SH-SY5Y (cell line): ENCODE measurements at regions not wholly inside any gene's neighbourhood (a gene's known extent, or its start where the extent isn't known, plus 50 kb on each side); places are given as distances from the start of the nearest gene placed in this dataset.

Experiments used
- GATA2 ChIP-seq: IDR thresholded peaks from 2 replicates; pipeline ENCODE4 v1.6.1; 2011; ENCODE audit warnings: mild to moderate bottlenecking, low read depth, low read length
- GATA3 ChIP-seq: IDR thresholded peaks from 2 replicates; pipeline ENCODE4 v1.6.1; 2011; ENCODE audit warnings: low read depth, mild to moderate bottlenecking, low read length, moderate library complexity

GRCh38 chr13:22517544-22517943, 663.2 kb upstream of the SGCG start:
- no peak for TF ChIP-seq GATA2
- TF ChIP-seq GATA3: no peak

GRCh38 chr13:22536851-22537250, 643.9 kb upstream of the SGCG start:
- TF ChIP-seq GATA2: no peak

GRCh38 chr13:22538400-22538799, 642.4 kb upstream of the SGCG start:
- TF ChIP-seq GATA2 (no peak), GATA3 (no peak)

- TF ChIP-seq GATA2 (no peak), GATA3 (no peak)
Measured at GRCh38 chr13:22549126-22549525, 631.7 kb upstream of the SGCG start.

- no peak for TF ChIP-seq GATA3
- TF ChIP-seq GATA2: no peak
Measured at GRCh38 chr13:22561581-22561980, 619.2 kb upstream of the SGCG start.

- TF ChIP-seq GATA3 (no peak), GATA2 (no peak)
Measured at GRCh38 chr13:22562116-22562515, 618.7 kb upstream of the SGCG start.

- TF ChIP-seq GATA3: no peak
- TF ChIP-seq GATA2: no peak
Measured at GRCh38 chr13:22563272-22563671, 617.5 kb upstream of the SGCG start.

- TF ChIP-seq GATA3 (no peak), GATA2 (no peak)
Measured at GRCh38 chr13:22569811-22570210, 611.0 kb upstream of the SGCG start.

- no peak for TF ChIP-seq GATA2
- TF ChIP-seq GATA3: no peak
Measured at GRCh38 chr13:22589880-22590279, 590.9 kb upstream of the SGCG start.

GRCh38 chr13:22592515-22592914, 588.3 kb upstream of the SGCG start:
- TF ChIP-seq GATA2 (no peak), GATA3 (no peak)

- TF ChIP-seq GATA2 (no peak), GATA3 (no peak)
Measured at GRCh38 chr13:22594041-22594440, 586.7 kb upstream of the SGCG start.

GRCh38 chr13:22596171-22596863, 584.5 kb upstream of the SGCG start:
- TF ChIP-seq GATA2 (no peak), GATA3 (no peak)

- no peak for TF ChIP-seq GATA3
- no peak for TF ChIP-seq GATA2
Measured at GRCh38 chr13:22599156-22599555, 581.6 kb upstream of the SGCG start.

- TF ChIP-seq GATA3: no peak
- TF ChIP-seq GATA2: no peak
Measured at GRCh38 chr13:22618002-22618401, 562.8 kb upstream of the SGCG start.

GRCh38 chr13:22625691-22626090, 555.1 kb upstream of the SGCG start:
- TF ChIP-seq GATA3 (no peak), GATA2 (no peak)

- TF ChIP-seq GATA2: no peak
- no peak for TF ChIP-seq GATA3
Measured at GRCh38 chr13:22629374-22629773, 551.4 kb upstream of the SGCG start.
